ENCODE measurements at regions not wholly inside any gene's neighbourhood (a gene's known extent, or its start where the extent isn't known, plus 50 kb on each side); places are given as distances from the start of the nearest gene placed in this dataset.
A peak's percentile ranks its signal among the peaks of the same experiment; 100 is the strongest.

DNA sequence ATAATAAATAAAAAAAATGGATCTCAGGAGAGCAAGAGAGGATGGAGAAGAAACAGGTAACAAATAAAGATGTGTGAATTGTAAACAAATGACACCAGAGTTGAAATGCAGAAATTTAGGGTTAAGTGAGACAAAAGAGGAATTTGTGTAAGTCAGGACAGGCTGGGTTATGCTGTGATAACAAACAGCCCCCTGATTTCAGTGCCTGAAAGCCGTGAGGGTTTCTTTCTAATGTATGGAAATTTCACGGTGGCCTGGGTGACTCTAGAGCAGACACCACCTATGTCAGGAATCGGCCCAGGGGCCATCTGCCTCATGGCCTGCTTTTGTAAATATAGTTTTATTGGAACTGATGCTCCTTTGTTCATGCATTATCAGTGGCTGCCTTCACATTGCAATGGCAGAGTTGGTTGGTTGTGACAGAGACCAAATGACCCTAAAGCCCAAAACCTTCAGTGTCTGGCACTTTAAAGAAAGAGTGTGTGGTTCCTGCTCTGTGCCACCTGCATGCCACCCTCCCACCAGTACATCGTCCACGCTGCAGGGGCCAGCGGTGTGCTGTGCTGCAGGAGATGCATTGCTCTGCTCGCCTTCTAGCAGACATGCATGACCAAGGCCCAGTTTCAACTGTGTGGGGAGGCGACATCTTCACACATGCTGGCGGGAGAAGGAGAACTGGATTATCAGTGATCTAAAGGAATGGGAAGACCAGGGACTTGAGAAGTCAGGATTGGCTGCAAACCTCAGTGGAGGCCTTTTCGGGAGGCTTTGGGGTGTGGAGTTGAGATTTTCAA lies 221.2 kb upstream of the APCDD1 start:
- H3K9me3 ChIP-seq (ENCODE audit: low read depth, low read length), result no peaks in the 10 kb centered on the region
- no peak overlapping the region for H3K27ac ChIP-seq
- no peak for TF ChIP-seq FOXP2 (optimal IDR thresholded peaks at IDR 0.05; ENCODE audit: control extremely low read depth, extremely low read length, insufficient read depth)
- TF ChIP-seq EZH2 (IDR thresholded peaks at IDR 0.05), result no peak
- no peak for TF ChIP-seq POLR2AphosphoS5 (IDR thresholded peaks at IDR 0.05; ENCODE audit: borderline replicate concordance, low read depth, low read length)
- no peak overlapping the region for H3K4me3 ChIP-seq
- no peak overlapping the region for H3K9ac ChIP-seq (ENCODE audit: insufficient read length)
- no peaks in the 10 kb centered on the region for H3K36me3 ChIP-seq (ENCODE audit: insufficient read depth, low read length)
- DNase-seq (ENCODE audit: low read depth, low spot score), result no peak

DNA sequence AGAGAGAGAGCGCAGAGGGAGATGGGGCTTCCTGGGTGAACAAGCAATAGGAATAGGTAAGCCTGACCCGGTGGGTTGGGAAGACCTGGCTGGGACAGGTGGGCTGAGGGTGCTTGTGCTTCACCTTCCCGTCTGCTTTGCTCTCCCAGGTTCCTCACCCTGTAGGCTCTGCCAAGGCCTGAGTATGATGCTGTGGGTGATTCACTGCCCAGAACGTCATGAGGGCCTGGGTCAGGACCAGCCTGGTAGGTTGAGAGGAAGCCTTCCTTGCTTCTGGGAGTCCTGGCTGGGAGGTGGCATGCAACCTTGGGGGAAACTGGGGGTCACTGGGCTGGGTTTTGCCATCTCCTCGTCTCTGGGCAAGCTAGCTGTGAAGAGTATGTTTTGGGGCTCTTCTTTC lies 220.2 kb upstream of the APCDD1 start:
- no peak for DNase-seq (ENCODE audit: low read depth, low spot score)
- no peak overlapping the region for H3K27ac ChIP-seq
- no peaks in the 10 kb centered on the region for H3K36me3 ChIP-seq (ENCODE audit: insufficient read depth, low read length)
- H3K9ac ChIP-seq (ENCODE audit: insufficient read length), result no peak overlapping the region
- no peaks in the 10 kb centered on the region for H3K9me3 ChIP-seq (ENCODE audit: low read depth, low read length)
- no peak overlapping the region for H3K4me3 ChIP-seq
- TF ChIP-seq FOXP2 (optimal IDR thresholded peaks at IDR 0.05; ENCODE audit: control extremely low read depth, extremely low read length, insufficient read depth), result no peak
- no peak for TF ChIP-seq EZH2 (IDR thresholded peaks at IDR 0.05)
- TF ChIP-seq POLR2AphosphoS5 (IDR thresholded peaks at IDR 0.05; ENCODE audit: borderline replicate concordance, low read depth, low read length), result no peak

DNA sequence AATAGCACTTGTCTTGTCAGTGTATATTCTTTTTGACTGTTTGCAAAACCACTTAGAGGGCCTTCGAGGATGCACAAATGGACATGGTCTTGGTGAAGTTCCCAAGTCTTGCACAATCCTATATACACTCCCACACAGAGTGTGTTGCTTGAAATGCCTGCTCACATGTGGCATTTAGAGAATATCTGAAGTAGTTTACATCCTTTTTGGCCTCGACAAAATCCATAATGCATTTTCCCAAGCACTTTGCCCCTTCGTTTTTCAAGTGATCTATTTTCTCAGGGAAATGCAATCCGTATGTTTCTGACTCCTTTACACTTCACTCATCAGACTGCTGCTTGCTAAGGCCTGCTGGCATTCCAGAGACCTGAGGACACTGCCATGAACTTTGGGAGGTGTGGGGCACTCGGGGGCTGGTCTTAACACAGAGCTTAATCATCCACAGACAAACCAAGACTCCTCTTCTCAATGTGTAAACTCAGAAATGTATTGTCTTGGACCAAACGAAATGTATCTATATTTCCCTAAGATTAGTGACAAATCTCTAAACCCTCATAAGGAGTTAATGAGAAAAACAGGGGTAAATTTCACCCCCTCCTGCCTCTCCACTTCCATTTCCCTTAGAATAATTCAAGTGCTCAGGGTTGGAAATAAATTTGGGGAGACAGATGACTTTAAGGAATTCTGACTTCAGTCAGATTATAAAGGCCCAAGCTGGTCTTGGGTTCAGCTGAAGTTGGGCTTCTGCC lies 219.3 kb upstream of the APCDD1 start:
- Histone ChIP-seq H3K9me3 (ENCODE audit: low read depth, low read length) (no peaks in the 10 kb centered on the region), H3K4me3 (no peak overlapping the region), H3K9ac (ENCODE audit: insufficient read length) (no peak overlapping the region), H3K27ac (no peak overlapping the region), H3K36me3 (ENCODE audit: insufficient read depth, low read length) (no peaks in the 10 kb centered on the region)
- no peak for TF ChIP-seq POLR2AphosphoS5 (IDR thresholded peaks at IDR 0.05; ENCODE audit: borderline replicate concordance, low read depth, low read length)
- no peak for TF ChIP-seq EZH2 (IDR thresholded peaks at IDR 0.05)
- no peak for TF ChIP-seq FOXP2 (optimal IDR thresholded peaks at IDR 0.05; ENCODE audit: control extremely low read depth, extremely low read length, insufficient read depth)
- DNase-seq (ENCODE audit: low read depth, low spot score), result no peak

DNA sequence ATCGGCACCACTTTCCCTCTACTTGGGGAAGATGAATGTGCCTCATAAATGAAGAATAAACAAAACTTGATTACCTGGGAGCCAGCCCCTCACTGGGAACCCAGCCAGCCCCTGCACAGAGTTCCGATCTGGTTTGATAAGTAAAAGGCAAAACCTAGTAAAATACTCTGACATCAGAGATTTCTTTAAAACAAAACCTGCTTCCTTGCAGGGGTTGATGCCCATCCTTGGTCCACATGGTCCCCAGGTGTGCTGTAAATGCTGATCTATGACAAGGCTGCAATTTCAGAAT lies 218.8 kb upstream of the APCDD1 start:
- no peak for DNase-seq (ENCODE audit: low read depth, low spot score)
- Histone ChIP-seq H3K9ac (ENCODE audit: insufficient read length) (no peak overlapping the region), H3K27ac (no peak overlapping the region), H3K4me3 (no peak overlapping the region), H3K36me3 (ENCODE audit: insufficient read depth, low read length) (no peaks in the 10 kb centered on the region), H3K9me3 (ENCODE audit: low read depth, low read length) (no peaks in the 10 kb centered on the region)
- TF ChIP-seq EZH2 (IDR thresholded peaks at IDR 0.05) (no peak), POLR2AphosphoS5 (IDR thresholded peaks at IDR 0.05; ENCODE audit: borderline replicate concordance, low read depth, low read length) (no peak), FOXP2 (optimal IDR thresholded peaks at IDR 0.05; ENCODE audit: control extremely low read depth, extremely low read length, insufficient read depth) (no peak)

DNA sequence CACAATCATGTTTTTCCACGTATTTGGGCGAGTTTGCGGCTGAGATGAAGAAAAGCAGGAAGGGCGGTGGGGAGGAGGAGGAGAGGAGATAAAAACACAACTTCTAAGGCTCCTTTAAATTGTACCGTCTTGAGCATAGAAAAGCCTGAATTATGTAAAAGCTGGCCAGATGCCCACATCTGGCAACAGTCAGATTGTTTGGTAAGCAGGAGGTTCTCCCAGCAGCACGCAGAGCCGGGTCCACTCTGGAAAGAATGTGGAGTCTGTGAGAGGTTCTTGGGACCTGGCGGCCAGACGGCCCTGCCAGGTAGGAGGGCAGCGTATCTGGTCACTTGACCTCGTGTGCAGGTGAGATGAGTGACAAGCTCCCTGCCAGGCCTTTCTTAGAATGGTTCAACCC lies 215.3 kb upstream of the APCDD1 start:
- peak overlapping the region; percentile 91 for H3K27ac ChIP-seq
- TF ChIP-seq FOXP2 (optimal IDR thresholded peaks at IDR 0.05; ENCODE audit: control extremely low read depth, extremely low read length, insufficient read depth) (no peak), EZH2 (IDR thresholded peaks at IDR 0.05) (no peak), POLR2AphosphoS5 (IDR thresholded peaks at IDR 0.05; ENCODE audit: borderline replicate concordance, low read depth, low read length) (no peak)
- H3K9ac ChIP-seq (ENCODE audit: insufficient read length), result no peak overlapping the region
- H3K9me3 ChIP-seq (ENCODE audit: low read depth, low read length), result no peaks in the 10 kb centered on the region
- H3K36me3 ChIP-seq (ENCODE audit: insufficient read depth, low read length), result no peaks in the 10 kb centered on the region
- H3K4me3 ChIP-seq, result no peak overlapping the region
- no peak for DNase-seq (ENCODE audit: low read depth, low spot score)

DNA sequence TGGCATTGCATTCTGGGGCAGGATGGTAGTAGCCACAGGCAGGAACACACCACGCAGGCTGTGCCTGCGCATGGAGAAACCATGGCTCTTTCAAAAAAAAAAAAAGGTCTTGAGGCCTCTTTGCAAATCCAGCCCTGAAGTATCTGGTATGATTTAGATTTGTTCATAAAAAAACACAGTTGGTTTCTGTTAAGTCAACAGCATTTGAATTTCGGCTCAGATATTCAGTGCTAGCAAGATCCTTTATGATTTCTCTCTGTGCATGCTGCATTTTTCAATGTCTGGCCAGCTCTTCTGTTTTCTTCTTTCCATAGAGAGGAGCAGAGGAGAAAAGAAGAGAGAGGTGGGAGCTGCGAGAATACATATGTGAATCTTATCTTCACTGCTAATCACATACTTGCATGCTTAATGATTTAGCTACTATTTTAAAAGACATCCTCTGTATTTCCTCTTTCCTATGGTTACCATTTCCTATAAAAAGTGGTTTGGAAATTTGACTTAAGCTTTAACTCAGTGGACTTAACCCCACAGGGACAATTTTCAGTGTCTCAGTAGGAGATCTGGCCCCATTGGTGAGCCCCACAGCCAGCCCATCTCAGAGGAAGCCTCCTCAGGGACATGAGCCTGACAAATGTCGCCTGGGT lies 214.3 kb upstream of the APCDD1 start:
- Histone ChIP-seq H3K9ac (ENCODE audit: insufficient read length) (peak overlapping the region; percentile 29), H3K4me3 (0 out of 2 replicates have a peak overlapping the region, but pooled peaks have one; percentile 16), H3K9me3 (ENCODE audit: low read depth, low read length) (no peaks in the 10 kb centered on the region), H3K36me3 (ENCODE audit: insufficient read depth, low read length) (no peaks in the 10 kb centered on the region), H3K27ac (peak overlapping the region; percentile 91)
- TF ChIP-seq FOXP2 (optimal IDR thresholded peaks at IDR 0.05; ENCODE audit: control extremely low read depth, extremely low read length, insufficient read depth) (no peak), POLR2AphosphoS5 (IDR thresholded peaks at IDR 0.05; ENCODE audit: borderline replicate concordance, low read depth, low read length) (no peak), EZH2 (IDR thresholded peaks at IDR 0.05) (no peak)
- no peak for DNase-seq (ENCODE audit: low read depth, low spot score)

GRCh38 chr18:10240973-10241372 lies 213.5 kb upstream of the APCDD1 start:
- no peaks in the 10 kb centered on the region for H3K9me3 ChIP-seq (ENCODE audit: low read depth, low read length)
- H3K9ac ChIP-seq (ENCODE audit: insufficient read length), result no peak overlapping the region
- no peaks in the 10 kb centered on the region for H3K36me3 ChIP-seq (ENCODE audit: insufficient read depth, low read length)
- DNase-seq (ENCODE audit: low read depth, low spot score), result no peak
- H3K4me3 ChIP-seq, result no peak overlapping the region
- TF ChIP-seq EZH2 (IDR thresholded peaks at IDR 0.05) (no peak), FOXP2 (optimal IDR thresholded peaks at IDR 0.05; ENCODE audit: control extremely low read depth, extremely low read length, insufficient read depth) (no peak), POLR2AphosphoS5 (IDR thresholded peaks at IDR 0.05; ENCODE audit: borderline replicate concordance, low read depth, low read length) (no peak)
- no peak overlapping the region for H3K27ac ChIP-seq

- DNase-seq (ENCODE audit: low read depth, low spot score), result no peak
- no peaks in the 10 kb centered on the region for H3K9me3 ChIP-seq (ENCODE audit: low read depth, low read length)
- no peak overlapping the region for H3K9ac ChIP-seq (ENCODE audit: insufficient read length)
- H3K27ac ChIP-seq, result no peak overlapping the region
- TF ChIP-seq EZH2 (IDR thresholded peaks at IDR 0.05) (no peak), POLR2AphosphoS5 (IDR thresholded peaks at IDR 0.05; ENCODE audit: borderline replicate concordance, low read depth, low read length) (no peak), FOXP2 (optimal IDR thresholded peaks at IDR 0.05; ENCODE audit: control extremely low read depth, extremely low read length, insufficient read depth) (no peak)
- no peaks in the 10 kb centered on the region for H3K36me3 ChIP-seq (ENCODE audit: insufficient read depth, low read length)
- no peak overlapping the region for H3K4me3 ChIP-seq
These were observed 212.9 kb upstream of the APCDD1 start for GRCh38 chr18:10241579-10241978.
